HG02884 (cell line): ENCODE measurements at regions not wholly inside any gene's neighbourhood (a gene's known extent, or its start where the extent isn't known, plus 50 kb on each side); places are given as distances from the start of the nearest gene placed in this dataset.

Source experiments
- ATAC-seq: cut with Tn5 transposase; IDR thresholded peaks from one replicate; pipeline ENCODE4 v1.9.1; 2021; ENCODE audit warnings: mild to moderate bottlenecking, moderate library complexity; ENCODE audit not compliant: unreplicated experiment

DNA sequence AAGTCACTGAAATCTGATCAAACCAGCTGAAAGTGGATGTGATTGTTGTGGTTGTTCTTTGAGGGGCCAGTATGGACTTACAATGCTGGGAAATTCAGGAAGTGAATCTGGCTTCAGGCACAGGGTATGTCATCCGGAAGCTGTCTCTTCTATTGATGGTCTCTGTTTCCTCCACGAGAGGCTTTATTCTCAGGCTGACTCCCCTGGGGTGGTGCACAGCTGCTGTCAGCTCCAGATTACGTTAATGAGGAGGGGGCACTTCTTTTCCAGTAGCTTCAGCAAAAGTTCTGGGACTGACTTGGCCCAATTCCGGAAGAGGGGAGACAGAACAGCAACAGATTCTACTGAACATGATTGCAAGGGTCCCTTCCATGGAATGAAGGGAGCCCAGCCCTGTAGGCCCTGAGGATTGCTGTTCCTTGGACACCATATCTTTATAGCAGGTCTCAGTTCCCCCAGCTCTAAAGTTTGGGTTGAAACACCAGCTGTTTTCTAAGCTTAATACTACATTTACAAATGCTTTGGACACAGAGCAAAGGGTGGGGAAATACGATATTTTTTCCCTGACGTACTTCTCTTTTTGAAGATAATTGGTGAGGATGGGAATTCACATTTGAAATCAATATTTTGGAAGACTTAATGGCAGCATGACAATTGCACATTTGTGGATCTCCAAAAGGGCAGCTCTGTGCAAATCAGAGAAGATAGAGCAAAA lies 400.9 kb downstream of the TSN start:
- ATAC-seq, result no peak

DNA sequence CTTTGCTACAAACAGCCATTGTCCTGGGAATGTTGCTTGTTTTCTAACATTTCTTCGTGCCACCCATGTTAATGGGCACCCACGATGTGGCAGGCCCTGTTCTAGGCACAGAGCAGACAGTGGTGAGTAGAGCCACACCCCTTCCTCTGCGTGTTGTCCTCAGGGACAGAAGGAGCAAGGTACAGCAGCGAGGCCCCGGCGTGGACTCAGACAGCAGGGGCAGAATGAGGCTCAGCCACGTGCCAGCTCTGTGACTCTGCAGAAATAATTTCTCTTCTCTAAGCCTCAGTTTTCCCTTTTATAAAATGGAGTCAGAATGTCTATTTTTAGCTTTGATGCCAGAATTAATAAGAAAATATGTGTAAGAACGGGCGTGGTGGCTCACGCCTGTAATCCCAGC lies 401.7 kb downstream of the TSN start:
- no peak for ATAC-seq

DNA sequence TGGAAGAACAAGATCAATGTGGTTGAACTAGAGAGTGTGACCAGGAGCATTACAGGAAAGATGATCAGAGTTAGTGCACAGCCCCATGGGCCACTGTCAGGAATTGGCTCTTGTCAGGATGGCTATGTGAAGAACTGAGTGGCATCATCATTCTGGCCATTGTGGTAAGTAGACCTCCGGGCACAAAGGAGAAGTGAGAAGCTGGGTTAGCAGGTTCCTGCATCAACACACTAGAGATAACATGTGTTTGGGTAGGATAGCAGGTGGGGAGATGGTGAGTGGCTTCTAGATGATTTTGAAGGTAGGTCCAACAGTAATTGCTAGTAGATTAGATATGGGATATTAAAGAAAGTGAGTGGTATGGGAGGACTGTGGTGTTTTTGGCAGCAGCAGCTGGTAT lies 408.2 kb downstream of the TSN start:
- ATAC-seq, result no peak

DNA sequence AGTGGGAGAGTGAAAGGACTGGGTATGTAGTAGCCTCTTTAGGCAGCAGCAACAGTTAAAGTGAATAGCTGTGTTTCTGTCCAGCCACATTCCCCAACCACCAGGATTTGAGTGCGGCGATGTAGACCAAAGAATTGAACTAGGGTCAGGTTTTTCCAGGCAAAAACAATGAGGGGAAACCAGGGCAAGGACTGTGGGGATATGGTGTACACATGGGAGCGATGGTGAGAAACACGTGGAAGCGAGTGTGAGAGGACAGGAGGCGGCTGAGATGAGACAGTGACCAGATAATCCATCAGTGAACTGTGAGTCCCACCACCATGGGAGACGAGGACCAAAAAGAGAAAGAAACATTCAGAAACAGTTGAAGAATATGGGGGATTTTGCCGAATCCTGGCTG lies 409.5 kb downstream of the TSN start:
- ATAC-seq, result no peak

DNA sequence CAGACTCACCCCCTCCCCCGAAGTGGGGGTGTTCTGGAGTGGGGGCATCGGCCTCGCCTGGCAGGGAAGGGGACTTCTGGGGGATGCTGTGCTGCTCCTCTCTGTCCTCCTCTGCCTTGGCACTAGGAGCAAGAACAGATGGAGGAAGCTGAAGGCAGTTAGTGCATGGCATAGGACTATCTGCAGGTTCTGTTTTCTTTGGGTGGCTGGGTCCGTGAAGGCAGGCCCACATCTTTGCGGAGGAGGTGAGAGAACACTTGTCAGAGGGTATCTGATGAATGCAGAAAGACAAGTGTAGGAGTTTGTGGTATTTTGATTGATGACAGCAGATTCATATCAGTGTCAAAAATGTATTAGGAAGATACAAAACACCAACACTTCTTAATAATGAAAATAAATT lies 411.4 kb downstream of the TSN start:
- ATAC-seq, result no peak

DNA sequence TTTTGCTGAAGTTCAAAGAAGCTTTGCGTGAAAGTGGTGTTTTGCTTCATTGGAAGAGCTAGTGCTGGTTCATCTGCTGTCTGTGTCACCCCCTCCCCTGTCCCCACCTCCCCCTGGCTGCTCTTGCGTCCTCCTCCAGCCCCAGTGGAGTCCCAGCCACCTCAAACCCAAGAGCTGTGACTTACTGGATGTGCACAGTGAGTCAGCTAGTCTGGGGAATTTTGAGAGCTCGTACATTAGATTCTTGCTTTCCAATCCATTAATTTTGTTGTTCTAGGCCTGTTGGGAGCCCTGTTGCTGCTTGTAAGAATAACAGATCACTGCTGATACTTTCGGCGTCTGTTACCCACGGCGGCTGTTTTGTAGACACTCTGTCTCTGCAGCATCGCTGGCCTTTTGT lies 412.1 kb downstream of the TSN start:
- ATAC-seq, result no peak

DNA sequence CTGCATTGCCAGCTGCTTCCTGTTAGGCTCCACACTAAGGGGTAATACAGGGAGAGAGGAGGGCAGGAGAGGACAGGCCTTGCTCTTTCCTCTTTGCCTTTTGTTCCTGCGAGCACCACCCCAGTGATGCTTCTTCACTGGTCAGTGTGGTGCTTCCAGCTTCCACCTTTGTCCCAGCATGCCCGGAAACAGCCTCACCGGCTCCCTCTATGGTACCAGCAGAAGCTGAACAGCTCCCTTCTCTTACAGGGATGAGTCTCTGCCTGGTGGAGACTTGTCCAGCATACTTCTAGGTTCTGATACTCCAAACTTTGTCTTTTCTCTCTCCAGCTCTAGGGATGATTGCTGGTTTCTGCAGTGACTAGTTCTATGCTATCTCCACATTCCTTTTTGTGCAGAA lies 413.3 kb downstream of the TSN start:
- no peak for ATAC-seq

DNA sequence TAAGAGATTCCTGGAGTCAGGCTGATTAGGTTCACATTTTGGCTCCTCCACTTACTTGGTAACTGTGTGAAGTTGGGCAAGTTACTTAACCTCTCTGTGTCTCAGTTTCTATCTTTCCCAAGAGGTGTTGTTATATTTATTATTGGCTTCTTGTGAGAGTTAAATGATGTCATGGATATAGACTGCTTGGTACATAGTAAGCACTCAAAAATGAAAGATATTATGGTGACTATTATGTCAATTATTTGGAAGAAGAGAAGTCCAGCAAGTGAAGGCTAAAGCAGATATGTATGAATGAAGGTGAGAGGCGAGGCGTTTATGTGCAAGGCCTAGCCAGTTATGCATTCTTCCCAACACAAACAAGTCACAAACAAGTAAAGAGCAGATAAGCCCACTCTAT lies 417.4 kb downstream of the TSN start:
- no peak for ATAC-seq

DNA sequence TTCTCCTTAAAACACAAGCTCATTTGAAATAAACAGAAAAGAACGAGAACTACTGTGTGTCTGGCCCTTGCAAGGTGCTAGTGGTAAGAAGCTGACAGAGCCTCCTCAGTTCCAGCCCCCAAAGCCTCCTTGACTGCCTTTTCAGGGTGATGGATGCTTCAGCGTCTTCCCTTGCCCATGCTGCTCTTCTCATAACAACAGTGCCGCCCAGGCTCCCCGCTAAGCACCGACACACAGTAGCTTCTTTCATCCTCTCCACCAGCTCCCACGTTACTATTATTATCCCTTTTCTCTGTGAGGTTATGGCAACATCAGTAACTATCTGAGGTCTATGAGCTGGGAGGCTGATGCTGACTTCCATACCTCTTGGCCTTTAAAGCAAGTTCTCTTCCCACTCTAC lies 418.6 kb downstream of the TSN start:
- no peak for ATAC-seq

DNA sequence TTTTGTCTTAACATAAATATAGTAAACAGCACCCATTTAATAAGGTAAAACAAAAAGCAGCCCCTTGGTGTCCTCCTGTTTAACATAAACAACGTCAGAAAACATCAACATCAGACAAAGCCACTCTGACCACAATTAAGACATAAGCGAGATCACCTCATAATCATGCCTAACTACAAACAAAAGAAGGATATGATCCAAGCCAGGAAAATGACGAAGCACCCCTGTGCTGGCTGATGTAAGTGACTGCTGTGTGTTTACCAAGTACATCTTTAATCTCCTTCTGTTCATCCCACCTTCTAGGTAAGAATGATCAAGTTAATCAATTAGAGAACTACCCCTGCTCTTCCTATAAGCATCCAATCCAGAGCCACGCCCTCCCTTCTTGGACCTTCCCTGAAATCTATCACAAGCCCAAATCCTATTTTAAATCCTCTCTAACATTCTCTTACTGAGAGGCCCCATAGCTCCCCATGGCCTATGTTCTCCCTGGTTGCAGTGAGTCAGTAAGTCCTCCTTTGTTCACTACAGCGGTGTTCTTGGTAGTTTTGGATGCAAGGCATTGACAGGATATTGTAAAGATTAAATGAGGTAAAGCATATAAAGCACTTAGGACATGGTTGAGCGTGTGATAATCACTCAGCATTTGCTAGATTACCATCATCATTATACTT lies 424.2 kb downstream of the TSN start:
- no peak for ATAC-seq

DNA sequence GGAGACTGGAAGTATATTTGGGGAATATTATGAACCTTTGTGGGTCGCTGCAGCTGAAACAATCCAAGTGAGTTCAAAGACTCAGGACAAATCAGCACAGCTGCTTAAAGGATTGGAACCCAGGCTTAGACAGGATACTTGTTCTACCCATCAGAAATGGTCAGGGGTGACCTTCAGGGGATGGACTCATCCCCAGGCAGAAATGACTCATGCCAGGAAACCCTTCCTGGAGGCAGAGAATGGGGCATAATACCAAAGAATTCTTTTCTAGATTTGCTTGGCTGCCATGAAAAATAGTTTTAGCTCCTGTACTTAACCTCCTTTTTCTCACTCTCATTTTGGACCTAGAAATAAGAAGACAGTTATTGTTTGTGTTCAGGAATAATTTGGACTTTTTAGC lies 425.5 kb downstream of the TSN start:
- ATAC-seq, result no peak

DNA sequence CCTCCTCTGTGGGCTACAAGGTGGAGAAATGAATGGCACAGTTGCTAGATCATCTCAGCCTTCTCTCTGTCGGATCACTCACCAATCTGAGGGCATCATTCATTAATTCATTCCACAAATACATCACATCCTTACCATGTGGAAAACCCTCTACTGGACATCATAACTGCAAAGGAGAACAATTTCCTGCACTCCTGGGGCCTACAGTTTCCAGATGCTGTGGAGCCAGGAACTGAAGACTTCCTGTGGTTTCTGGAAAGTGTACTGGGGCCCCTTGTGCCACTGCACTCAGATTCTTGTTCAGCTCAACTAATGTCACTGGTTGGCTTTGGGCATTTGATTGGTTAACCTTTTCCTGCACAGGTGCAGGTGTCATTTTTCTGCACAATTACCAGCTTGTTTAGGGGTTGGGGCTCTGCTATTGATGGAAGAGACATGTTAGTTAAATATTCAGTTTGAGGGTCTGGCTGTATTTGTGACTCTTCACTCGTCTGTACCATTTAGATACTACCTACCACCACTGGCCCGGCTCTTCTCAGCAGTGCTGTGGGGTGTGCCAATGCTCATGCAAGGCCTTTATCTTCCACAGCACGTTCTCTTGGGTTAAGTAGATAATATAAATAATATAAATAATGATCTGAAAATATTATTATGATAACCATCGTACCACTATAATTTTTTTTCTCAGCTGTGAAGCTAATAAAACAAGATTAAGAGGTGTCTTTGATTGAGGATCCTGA lies 427.3 kb downstream of the TSN start:
- no peak for ATAC-seq

DNA sequence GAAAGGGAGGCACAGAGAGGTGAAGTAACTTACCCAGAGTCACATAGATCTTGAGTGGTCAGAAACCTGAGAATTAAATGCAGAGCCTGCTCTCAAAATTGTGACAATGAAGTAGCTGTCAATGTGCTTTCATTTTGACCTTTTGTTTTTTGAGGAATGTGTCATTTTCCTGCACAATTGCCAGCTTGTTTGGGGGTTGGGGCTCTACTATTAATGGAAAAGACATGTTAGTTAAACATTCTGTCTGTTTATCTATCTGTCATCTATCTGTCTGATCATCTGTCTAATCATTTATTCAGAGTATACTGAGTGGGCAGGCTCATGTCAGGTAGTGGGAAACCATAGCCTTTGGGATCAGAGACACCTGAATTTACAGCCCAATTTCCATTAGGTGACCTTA lies 428.4 kb downstream of the TSN start:
- ATAC-seq, result no peak

DNA sequence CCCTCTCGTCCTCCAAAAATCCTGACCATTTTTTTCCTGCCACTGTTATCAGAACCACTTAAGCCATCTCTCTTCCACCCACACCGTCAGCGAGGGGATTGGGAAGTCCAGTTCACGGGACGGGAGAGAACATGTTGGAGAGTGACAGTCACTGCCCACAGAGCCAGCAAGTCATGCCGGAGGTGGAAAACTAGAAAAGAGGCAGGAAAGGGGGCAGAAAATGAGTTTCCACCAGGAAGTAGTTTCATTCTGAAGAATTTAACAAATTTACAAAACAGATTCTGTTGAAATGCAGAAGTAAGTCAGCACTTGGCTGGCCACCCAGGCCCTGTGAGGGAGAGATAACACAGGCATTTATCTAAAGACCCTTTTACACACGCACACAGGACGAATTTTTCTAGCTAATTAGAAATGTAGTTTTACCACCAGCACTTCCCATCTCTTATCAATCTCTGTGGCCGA lies 431.3 kb downstream of the TSN start:
- ATAC-seq, result no peak

DNA sequence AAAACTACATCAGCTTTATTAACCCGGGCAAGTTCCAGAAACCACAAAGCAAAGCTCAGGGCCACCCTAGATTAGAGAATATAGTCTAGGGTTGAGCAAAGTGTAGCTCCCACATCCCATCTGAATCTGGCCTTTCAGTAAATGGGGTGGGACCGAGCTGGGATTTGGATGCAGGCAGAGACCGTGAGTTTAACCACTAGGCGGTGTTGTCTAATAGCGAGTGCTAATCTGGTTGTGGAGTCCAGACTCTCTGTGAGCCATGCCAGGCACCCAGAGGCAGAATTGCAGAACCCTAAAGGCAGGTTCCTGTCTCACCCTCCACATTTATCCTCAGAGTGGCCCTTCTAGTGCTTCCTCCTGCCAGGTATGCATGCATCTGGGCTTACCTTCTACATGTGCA lies 435.9 kb downstream of the TSN start:
- ATAC-seq, result peak; percentile 73

DNA sequence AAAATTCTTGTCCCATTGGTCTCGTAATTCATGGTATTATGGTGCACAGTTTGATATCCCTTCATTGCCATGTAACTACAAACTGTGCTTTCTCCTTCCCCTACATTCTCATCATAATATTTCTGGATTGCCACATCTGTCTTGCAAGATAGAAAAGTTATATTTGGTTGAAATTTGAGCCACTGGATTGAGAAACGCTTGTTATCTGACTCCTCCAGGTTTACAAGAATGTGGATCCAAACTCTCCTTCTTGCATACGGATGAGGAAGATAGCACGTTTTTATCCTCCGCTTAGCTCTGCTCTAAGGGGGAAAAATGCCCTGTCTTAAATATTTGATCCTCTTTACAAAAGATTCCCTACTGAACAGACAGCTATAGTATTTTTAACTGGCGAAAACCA lies 438.2 kb downstream of the TSN start:
- ATAC-seq, result no peak

DNA sequence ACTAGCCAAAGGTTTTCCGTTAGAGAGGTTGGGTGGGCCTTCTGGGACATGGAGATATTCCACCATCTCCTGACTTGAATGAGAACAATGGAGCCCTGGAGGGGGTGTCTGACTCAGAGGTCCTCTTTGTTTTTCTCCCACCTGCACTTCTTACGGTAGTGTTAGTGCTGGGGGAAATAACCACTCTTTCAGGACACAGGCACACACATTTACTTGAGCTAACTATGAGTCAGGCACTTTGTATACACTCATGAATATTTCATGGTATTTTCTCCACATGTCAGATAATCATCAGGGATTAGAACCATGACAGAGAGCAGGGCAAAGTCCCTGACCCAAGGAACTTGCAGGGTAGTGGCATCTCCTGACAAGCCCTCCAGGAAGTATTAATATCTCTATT lies 439.1 kb downstream of the TSN start:
- ATAC-seq, result no peak

DNA sequence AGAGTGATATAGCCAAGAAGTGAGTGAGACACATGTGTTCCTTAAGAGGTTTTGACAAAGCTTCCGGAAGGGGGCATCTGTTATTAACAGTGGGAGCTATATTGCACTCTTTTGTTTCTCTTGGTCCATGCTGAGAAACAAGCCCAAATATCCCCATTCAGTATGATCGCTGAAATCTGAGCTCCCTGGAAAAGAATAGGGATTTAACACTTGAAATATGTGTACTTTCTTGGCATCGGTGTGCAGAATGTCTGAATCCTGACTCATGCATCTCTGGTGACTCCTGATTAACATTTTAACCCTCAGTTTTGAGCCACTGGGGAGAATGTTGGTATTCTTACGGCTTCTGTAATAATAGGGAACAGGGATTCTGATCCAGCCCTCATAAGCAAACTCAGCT lies 448.1 kb downstream of the TSN start:
- ATAC-seq, result no peak

DNA sequence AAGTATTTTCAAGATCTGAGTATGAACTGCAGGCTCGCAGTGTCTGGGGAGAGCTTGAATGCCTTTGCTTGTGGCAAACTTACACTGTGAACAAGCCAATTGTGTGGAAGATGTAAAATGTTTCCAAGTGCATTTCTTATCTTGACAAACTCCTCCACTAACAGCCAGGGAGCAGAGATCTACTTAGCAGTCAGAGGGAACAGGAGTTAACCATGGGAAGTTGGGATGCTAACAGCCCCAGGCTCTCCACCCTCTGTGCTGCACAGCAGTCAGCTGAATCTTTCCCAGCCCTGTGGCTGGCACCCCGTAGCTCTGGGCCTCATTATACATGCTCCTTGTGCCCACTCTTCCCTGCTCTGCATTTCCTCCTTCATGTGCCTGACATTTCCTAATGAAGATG lies 450.2 kb downstream of the TSN start:
- no peak for ATAC-seq

DNA sequence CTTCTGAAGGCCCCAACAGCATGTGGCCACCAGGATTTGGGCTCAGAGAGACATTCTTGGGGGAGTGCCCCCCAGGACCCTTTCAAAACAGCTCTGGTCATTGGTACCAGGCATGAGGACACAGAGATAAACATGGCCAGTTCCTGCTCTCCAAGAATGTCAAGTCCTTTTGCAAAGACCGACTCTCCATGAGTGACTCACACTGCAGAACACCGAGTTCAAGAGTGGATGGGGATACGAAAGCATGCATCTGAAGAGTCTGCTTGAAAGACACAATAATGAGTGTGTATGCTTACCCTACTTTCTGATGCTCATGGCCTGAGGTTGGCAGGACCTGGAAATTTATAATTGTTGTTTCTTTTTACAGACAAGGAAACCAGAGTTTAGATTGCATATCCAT lies 450.6 kb downstream of the TSN start:
- ATAC-seq, result no peak

DNA sequence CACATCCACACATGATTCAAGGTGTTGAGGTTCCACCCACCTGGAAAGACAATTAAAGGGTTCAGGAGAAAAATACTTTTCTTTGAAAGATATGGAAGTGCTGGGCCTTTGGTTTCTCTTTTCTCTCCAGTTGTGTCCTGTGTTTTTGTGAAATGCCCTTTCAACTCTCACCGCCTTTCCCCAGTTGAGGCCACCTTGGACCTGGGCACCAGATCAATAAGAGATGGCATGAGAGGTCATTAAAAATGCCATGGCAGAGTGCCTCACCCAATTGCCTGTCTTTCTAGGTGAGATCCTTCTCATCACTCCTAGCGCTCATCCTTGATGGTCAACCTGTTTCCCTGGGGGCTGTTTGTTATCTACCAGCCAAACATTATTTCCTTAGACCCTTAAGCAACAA lies 453.9 kb downstream of the TSN start:
- no peak for ATAC-seq

DNA sequence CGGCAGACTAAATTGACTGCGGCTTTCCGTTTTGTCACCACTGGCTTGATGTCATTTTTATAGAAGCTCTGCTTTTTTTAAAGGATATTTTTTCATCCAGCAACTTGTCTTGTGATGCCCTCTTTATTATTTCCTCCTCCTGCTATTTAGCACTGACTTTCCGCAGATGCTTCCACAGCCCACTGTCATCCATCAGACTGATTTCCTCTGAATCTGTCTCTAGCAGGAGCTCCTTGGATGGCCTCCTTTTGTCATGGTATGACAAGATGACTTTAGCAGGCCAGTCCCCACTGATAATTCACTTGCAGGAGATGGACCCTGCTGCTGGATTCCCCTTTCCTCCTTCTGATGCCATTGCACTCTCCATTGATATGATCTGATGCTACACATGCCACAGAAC lies 454.6 kb downstream of the TSN start:
- ATAC-seq, result no peak
